ENCODE measurements at regions not wholly inside any gene's neighbourhood (a gene's known extent, or its start where the extent isn't known, plus 50 kb on each side); places are given as distances from the start of the nearest gene placed in this dataset.
"Not testable (repeated sequence)": the region's sequence is repeated elsewhere in the genome, so short reads cannot be mapped to it uniquely, and the experiment has no call there.

DNA sequence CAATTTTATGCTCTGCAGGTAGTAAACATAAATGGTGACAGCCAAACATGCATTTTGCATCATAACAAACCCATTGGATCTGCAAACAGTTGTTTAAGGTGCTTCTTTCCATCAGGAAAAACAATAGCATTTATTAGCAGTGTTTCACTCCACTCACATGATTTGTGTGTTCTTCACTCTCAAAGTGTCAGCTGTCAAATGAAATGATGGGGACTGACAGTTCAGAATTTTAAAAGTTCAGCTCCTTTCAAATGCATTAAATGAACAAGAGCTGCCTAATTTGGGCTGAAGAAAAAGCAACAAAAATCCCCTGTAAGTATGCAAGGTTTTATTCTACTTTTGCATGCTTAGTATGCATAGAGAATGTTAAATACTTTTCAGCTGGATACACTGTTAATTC, 145.2 kb upstream of the CDIN1 start:
- H3K4me3 ChIP-seq (ENCODE audit: insufficient read depth, low read depth, low read length): no peak overlapping the region
- no peak overlapping the region for H3K27ac ChIP-seq (ENCODE audit: insufficient read depth, low read depth, low read length, poor library complexity, severe bottlenecking)
- H3K27me3 ChIP-seq (ENCODE audit: control insufficient read depth, insufficient read depth, low read length, poor library complexity, severe bottlenecking): no peaks in the 10 kb centered on the region
- no peaks in the 10 kb centered on the region for H3K4me1 ChIP-seq (ENCODE audit: control insufficient read depth, insufficient read depth, low read length)
- no peaks in the 10 kb centered on the region for H3K9me3 ChIP-seq (ENCODE audit: control insufficient read depth, low read length)
- no peaks in the 10 kb centered on the region for H3K36me3 ChIP-seq (ENCODE audit: control insufficient read depth, insufficient read depth, low read length)

DNA sequence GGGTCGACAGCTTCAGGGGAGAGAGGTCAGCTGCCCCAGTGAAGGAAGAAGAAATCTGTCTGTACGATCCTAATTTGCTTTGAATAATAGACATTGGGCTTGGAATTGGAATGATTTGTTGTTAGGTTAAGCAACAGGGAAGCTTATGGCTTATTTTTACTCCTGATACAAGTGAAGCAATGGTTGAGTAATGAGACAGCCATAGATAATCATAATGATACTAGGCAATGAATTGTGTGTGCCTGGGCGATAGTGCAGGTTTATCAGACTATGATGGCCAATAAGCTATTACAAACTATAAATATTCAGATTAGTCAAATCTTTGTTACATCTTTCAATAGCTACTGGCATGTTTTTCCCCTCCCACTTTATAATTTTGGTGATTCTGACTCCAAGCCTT, 140.9 kb upstream of the CDIN1 start:
- H3K4me3 ChIP-seq (ENCODE audit: insufficient read depth, low read depth, low read length): no peak overlapping the region
- H3K36me3 ChIP-seq (ENCODE audit: control insufficient read depth, insufficient read depth, low read length): no peaks in the 10 kb centered on the region
- no peaks in the 10 kb centered on the region for H3K27me3 ChIP-seq (ENCODE audit: control insufficient read depth, insufficient read depth, low read length, poor library complexity, severe bottlenecking)
- no peaks in the 10 kb centered on the region for H3K9me3 ChIP-seq (ENCODE audit: control insufficient read depth, low read length)
- WGBS, 2 experiments: 93 to 96% methylated on average over 3 of the region's 3 CpGs
- no peaks in the 10 kb centered on the region for H3K4me1 ChIP-seq (ENCODE audit: control insufficient read depth, insufficient read depth, low read length)
- H3K27ac ChIP-seq (ENCODE audit: insufficient read depth, low read depth, low read length, poor library complexity, severe bottlenecking): no peak overlapping the region

DNA sequence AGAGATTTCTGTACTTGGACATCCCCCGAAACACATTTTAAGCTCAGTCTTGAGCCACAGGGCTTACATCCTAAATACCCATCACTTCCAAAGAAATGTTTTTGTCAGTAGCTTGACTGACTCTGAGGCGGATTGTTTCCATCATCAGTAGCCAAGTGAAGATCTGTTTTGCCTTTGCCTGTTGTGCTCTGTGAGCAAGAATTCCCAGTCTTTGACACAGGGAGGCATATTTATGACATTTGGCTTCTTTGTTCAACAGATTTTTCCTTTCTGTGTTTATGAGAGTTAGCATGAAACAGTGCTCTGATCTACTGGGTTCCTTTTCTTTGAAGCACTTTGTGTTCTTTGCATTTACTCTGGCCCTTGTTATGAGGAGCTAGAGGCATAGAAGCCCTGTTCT, 132.1 kb upstream of the CDIN1 start:
- Histone ChIP-seq H3K9me3 (ENCODE audit: control insufficient read depth, low read length) (no peaks in the 10 kb centered on the region), H3K4me1 (ENCODE audit: control insufficient read depth, insufficient read depth, low read length) (peaks cover 6% of the 10 kb centered on the region), H3K4me3 (ENCODE audit: insufficient read depth, low read depth, low read length) (no peak overlapping the region), H3K36me3 (ENCODE audit: control insufficient read depth, insufficient read depth, low read length) (no peaks in the 10 kb centered on the region), H3K27me3 (ENCODE audit: control insufficient read depth, insufficient read depth, low read length, poor library complexity, severe bottlenecking) (no peaks in the 10 kb centered on the region), H3K27ac (ENCODE audit: insufficient read depth, low read depth, low read length, poor library complexity, severe bottlenecking) (no peak overlapping the region)
- WGBS, 2 experiments: 95 to 98% methylated on average over 2 of the region's 2 CpGs

DNA sequence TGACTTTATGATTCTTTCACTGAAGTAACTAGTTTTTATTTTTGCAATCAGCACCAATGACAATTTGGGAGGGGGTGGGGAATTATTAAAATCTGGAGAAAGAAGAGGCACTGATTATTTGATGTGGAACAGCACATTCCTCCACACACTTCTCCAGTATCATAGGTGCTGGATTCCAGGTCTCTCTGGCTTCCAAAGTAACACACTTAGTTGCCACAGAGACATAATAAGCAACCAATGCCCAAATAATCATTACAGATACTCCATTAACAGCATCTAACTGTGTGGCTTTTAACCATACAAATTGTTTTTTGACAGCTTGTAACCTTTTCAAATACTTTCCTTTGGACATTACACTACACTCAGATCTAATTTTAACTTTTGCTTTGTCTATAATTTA, 131.0 kb upstream of the CDIN1 start:
- no peak overlapping the region for H3K4me3 ChIP-seq (ENCODE audit: insufficient read depth, low read depth, low read length)
- H3K27me3 ChIP-seq (ENCODE audit: control insufficient read depth, insufficient read depth, low read length, poor library complexity, severe bottlenecking): no peaks in the 10 kb centered on the region
- peaks cover 6% of the 10 kb centered on the region for H3K4me1 ChIP-seq (ENCODE audit: control insufficient read depth, insufficient read depth, low read length)
- no peaks in the 10 kb centered on the region for H3K9me3 ChIP-seq (ENCODE audit: control insufficient read depth, low read length)
- no peak overlapping the region for H3K27ac ChIP-seq (ENCODE audit: insufficient read depth, low read depth, low read length, poor library complexity, severe bottlenecking)
- H3K36me3 ChIP-seq (ENCODE audit: control insufficient read depth, insufficient read depth, low read length): no peaks in the 10 kb centered on the region

DNA sequence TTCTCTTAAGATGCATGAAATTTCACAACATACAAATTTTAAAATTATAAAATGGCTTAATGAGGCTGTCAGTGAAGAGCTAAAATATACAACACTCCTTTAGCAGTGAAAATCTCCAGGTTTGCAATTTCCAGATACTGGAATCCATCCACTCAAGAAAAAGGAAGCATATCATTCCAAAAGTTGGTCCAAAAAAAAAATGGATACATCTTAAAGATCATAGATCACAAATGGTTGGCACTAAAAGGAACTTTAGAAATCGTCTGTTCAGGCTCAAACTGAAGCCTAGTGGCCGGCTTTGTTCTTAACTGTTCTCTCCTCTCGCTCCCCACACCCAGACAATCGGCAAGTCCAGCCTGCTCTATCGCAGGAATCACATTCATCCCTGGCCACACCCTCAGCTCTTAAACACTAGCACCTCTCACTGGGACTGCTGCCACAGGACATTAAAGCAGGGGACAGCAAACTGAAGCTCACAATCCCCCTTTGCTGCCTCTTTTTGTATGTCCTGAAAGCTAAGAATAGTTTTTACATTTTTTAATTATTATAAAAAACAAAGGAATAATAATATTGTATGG, 130.3 kb upstream of the CDIN1 start:
- Histone ChIP-seq H3K27me3 (ENCODE audit: control insufficient read depth, insufficient read depth, low read length, poor library complexity, severe bottlenecking) (no peaks in the 10 kb centered on the region), H3K4me3 (ENCODE audit: insufficient read depth, low read depth, low read length) (no peak overlapping the region), H3K4me1 (ENCODE audit: control insufficient read depth, insufficient read depth, low read length) (peaks cover 6% of the 10 kb centered on the region), H3K27ac (ENCODE audit: insufficient read depth, low read depth, low read length, poor library complexity, severe bottlenecking) (no peak overlapping the region), H3K36me3 (ENCODE audit: control insufficient read depth, insufficient read depth, low read length) (no peaks in the 10 kb centered on the region), H3K9me3 (ENCODE audit: control insufficient read depth, low read length) (no peaks in the 10 kb centered on the region)
- 21 to 24% methylated on average over 5 of the region's 5 CpGs for WGBS, 2 experiments

DNA sequence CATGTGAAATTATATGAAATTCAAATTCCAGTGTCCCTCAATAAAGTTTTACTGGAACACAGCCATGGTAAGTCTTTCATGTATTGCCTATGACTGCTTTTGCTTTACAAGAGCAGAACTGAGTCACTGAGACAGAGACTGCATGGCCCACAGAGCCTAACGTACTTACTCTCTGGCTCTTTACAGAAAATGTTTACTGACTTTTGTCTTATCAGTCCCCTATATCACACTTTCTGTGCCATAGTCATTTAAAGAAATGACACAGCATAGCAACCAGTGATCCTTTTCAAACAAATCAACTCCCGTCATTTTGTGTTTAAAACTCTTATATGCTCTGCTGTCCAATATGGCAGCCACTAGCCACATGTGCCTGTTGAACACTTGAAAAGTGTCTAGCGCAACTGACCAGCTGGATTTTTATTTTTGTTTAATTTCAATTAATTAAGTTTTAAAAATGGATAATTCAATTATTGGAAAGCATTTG, 129.7 kb upstream of the CDIN1 start:
- 94 to 95% methylated on average over 2 to 3 of the region's 3 CpGs for WGBS, 2 experiments
- H3K4me3 ChIP-seq (ENCODE audit: insufficient read depth, low read depth, low read length): no peak overlapping the region
- H3K4me1 ChIP-seq (ENCODE audit: control insufficient read depth, insufficient read depth, low read length): peaks cover 6% of the 10 kb centered on the region
- no peaks in the 10 kb centered on the region for H3K36me3 ChIP-seq (ENCODE audit: control insufficient read depth, insufficient read depth, low read length)
- H3K27me3 ChIP-seq (ENCODE audit: control insufficient read depth, insufficient read depth, low read length, poor library complexity, severe bottlenecking): no peaks in the 10 kb centered on the region
- no peak overlapping the region for H3K27ac ChIP-seq (ENCODE audit: insufficient read depth, low read depth, low read length, poor library complexity, severe bottlenecking)
- H3K9me3 ChIP-seq (ENCODE audit: control insufficient read depth, low read length): no peaks in the 10 kb centered on the region

DNA sequence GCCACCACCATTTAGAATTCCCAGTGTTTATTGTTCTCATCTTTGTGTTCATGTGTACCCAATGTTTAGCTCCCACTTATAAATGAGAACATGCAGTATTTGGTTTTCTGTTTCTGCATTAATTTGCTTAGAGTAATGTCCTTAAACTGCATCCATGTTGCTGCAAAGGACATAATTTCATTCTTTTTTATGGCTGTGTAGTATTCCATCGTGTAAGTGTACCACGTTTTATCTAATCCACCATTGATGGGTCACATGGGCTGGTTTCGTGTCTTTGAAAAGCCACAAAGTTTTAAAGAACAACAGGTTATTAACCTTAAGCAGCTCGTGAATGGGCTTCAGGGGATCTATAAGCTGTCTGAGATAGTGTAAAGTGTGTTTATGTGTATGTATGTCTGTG, 125.2 kb upstream of the CDIN1 start:
- not testable (repeated sequence) for H3K4me1 ChIP-seq (ENCODE audit: control insufficient read depth, insufficient read depth, low read length); H3K9me3 ChIP-seq (ENCODE audit: control insufficient read depth, low read length); H3K27me3 ChIP-seq (ENCODE audit: control insufficient read depth, insufficient read depth, low read length, poor library complexity, severe bottlenecking); H3K27ac ChIP-seq (ENCODE audit: insufficient read depth, low read depth, low read length, poor library complexity, severe bottlenecking); H3K36me3 ChIP-seq (ENCODE audit: control insufficient read depth, insufficient read depth, low read length); H3K4me3 ChIP-seq (ENCODE audit: insufficient read depth, low read depth, low read length)
- 94% methylated on average over 4 of the region's 4 CpGs for WGBS, 2 experiments

DNA sequence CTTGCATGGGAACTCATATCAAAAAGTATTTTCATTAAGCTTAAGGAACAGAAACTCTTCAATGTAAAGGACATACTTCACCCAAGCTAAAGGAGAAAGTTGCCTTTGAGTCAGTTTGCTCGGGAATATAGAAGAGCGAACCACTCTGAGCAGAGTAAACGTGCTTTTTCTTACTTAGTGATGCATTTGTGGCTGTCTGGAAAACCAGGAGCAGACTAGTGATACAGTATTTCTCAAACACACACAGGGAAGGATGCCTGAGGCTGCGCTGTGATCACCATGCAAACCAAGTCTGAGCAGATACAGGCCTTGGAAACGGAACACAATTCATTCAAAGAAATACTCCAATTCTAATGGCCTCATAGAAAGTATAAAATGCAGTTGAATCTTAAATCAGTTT, 121.0 kb upstream of the CDIN1 start:
- no peak overlapping the region for H3K27ac ChIP-seq (ENCODE audit: insufficient read depth, low read depth, low read length, poor library complexity, severe bottlenecking)
- no peaks in the 10 kb centered on the region for H3K36me3 ChIP-seq (ENCODE audit: control insufficient read depth, insufficient read depth, low read length)
- H3K4me3 ChIP-seq (ENCODE audit: insufficient read depth, low read depth, low read length): no peak overlapping the region
- H3K4me1 ChIP-seq (ENCODE audit: control insufficient read depth, insufficient read depth, low read length): no peaks in the 10 kb centered on the region
- no peaks in the 10 kb centered on the region for H3K9me3 ChIP-seq (ENCODE audit: control insufficient read depth, low read length)
- WGBS, 2 experiments: 68 to 76% methylated on average over 5 of the region's 5 CpGs
- no peaks in the 10 kb centered on the region for H3K27me3 ChIP-seq (ENCODE audit: control insufficient read depth, insufficient read depth, low read length, poor library complexity, severe bottlenecking)

DNA sequence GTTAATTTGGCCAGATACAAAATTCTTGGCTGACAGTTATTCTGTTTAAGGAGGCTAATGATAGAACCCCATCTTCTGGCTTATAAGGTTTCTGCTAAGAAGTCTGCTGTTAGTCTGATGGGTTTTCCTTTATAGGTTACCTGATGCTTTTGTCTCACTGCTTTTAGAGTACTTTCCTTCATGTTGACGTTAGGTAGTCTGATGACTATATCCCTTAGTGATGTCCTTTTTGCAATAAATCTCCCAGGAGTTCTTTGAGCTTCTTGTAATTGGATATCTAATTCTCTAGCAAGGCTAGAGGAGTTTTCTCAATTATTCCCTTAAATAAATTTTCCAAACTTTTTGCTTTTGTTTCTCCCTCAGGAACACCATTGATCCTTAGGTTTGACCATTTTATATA, 114.1 kb upstream of the CDIN1 start:
- Histone ChIP-seq H3K9me3 (ENCODE audit: control insufficient read depth, low read length) (no peaks in the 10 kb centered on the region), H3K27me3 (ENCODE audit: control insufficient read depth, insufficient read depth, low read length, poor library complexity, severe bottlenecking) (no peaks in the 10 kb centered on the region), H3K27ac (ENCODE audit: insufficient read depth, low read depth, low read length, poor library complexity, severe bottlenecking) (no peak overlapping the region), H3K4me1 (ENCODE audit: control insufficient read depth, insufficient read depth, low read length) (peaks cover 4% of the 10 kb centered on the region), H3K36me3 (ENCODE audit: control insufficient read depth, insufficient read depth, low read length) (no peaks in the 10 kb centered on the region), H3K4me3 (ENCODE audit: insufficient read depth, low read depth, low read length) (no peak overlapping the region)
- 86 to 89% methylated on average over 1 of the region's 1 CpG for WGBS, 2 experiments

DNA sequence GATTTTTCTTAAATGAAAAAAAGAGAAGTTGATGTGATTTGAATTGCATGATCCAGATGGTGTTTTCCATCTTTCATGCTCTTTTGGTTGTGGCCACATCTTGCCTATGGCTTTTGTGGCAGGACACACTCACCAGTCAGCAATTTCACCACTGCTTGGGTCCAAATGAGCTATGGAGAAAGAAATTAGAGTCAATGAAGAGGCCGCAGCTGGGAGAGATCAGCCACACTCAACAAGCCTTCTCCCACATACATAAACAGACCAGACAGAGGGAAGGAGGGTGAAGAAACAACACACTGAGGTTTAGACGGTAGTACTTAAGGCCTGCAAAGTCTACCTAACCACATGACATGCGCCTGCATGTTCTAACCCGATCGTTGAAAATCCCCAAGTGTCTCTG, 110.7 kb upstream of the CDIN1 start:
- no peaks in the 10 kb centered on the region for H3K36me3 ChIP-seq (ENCODE audit: control insufficient read depth, insufficient read depth, low read length)
- no peak overlapping the region for H3K27ac ChIP-seq (ENCODE audit: insufficient read depth, low read depth, low read length, poor library complexity, severe bottlenecking)
- H3K27me3 ChIP-seq (ENCODE audit: control insufficient read depth, insufficient read depth, low read length, poor library complexity, severe bottlenecking): no peaks in the 10 kb centered on the region
- 86% methylated on average over 4 to 5 of the region's 5 CpGs for WGBS, 2 experiments
- H3K4me1 ChIP-seq (ENCODE audit: control insufficient read depth, insufficient read depth, low read length): peaks cover 4% of the 10 kb centered on the region
- H3K4me3 ChIP-seq (ENCODE audit: insufficient read depth, low read depth, low read length): no peak overlapping the region
- no peaks in the 10 kb centered on the region for H3K9me3 ChIP-seq (ENCODE audit: control insufficient read depth, low read length)
